ENCODE measurements at regions not wholly inside any gene's neighbourhood (a gene's known extent, or its start where the extent isn't known, plus 50 kb on each side); places are given as distances from the start of the nearest gene placed in this dataset.
"Not testable (repeated sequence)": the region's sequence is repeated elsewhere in the genome, so short reads cannot be mapped to it uniquely, and the experiment has no call there.

GRCh38 chr7:34235101-34235500, 329.8 kb downstream of the BMPER start:
- H3K4me1 ChIP-seq (ENCODE audit: insufficient read depth, low read length); H3K4me3 ChIP-seq (ENCODE audit: low read depth in 1 of 2, low read length in 2 of 2); H3K9ac ChIP-seq (ENCODE audit: low read length); H3K27ac ChIP-seq (ENCODE audit: low read depth, low read length); H3K9me3 ChIP-seq (ENCODE audit: low read length); H3K36me3 ChIP-seq (ENCODE audit: insufficient read depth, low read length); H3K27me3 ChIP-seq (ENCODE audit: control insufficient read depth in 1 of 2, insufficient read depth in 2 of 2, low read length in 2 of 2): not testable (repeated sequence)

- Histone ChIP-seq H3K9me3 (ENCODE audit: low read length) (no peaks in the 10 kb centered on the region), H3K36me3 (ENCODE audit: insufficient read depth, low read length) (no peaks in the 10 kb centered on the region), H3K27ac (ENCODE audit: low read depth, low read length) (no peak overlapping the region), H3K9ac (ENCODE audit: low read length) (no peak overlapping the region), H3K4me1 (ENCODE audit: insufficient read depth, low read length) (no peaks in the 10 kb centered on the region), H3K4me3 (ENCODE audit: low read depth in 1 of 2, low read length in 2 of 2) (no peak overlapping the region), H3K27me3 (ENCODE audit: control insufficient read depth in 1 of 2, insufficient read depth in 2 of 2, low read length in 2 of 2) (no peaks in the 10 kb centered on the region)
These were observed 330.7 kb downstream of the BMPER start for GRCh38 chr7:34236057-34236456.

GRCh38 chr7:34236839-34237492, 331.6 kb downstream of the BMPER start:
- no peaks in the 10 kb centered on the region for H3K36me3 ChIP-seq (ENCODE audit: insufficient read depth, low read length)
- H3K27ac ChIP-seq (ENCODE audit: low read depth, low read length), result no peak overlapping the region

GRCh38 chr7:34237493-34237849, 332.1 kb downstream of the BMPER start:
- Histone ChIP-seq H3K9ac (ENCODE audit: low read length) (no peak overlapping the region), H3K27me3 (ENCODE audit: control insufficient read depth in 1 of 2, insufficient read depth in 2 of 2, low read length in 2 of 2) (no peaks in the 10 kb centered on the region), H3K9me3 (ENCODE audit: low read length) (no peaks in the 10 kb centered on the region), H3K4me1 (ENCODE audit: insufficient read depth, low read length) (no peaks in the 10 kb centered on the region), H3K36me3 (ENCODE audit: insufficient read depth, low read length) (no peaks in the 10 kb centered on the region), H3K4me3 (ENCODE audit: low read depth in 1 of 2, low read length in 2 of 2) (no peak overlapping the region), H3K27ac (ENCODE audit: low read depth, low read length) (no peak overlapping the region)

More at GRCh38 chr7:34236839-34237492, 331.6 kb downstream of the BMPER start:
- no peaks in the 10 kb centered on the region for H3K27me3 ChIP-seq (ENCODE audit: control insufficient read depth in 1 of 2, insufficient read depth in 2 of 2, low read length in 2 of 2)
- no peaks in the 10 kb centered on the region for H3K4me1 ChIP-seq (ENCODE audit: insufficient read depth, low read length)
- no peak overlapping the region for H3K9ac ChIP-seq (ENCODE audit: low read length)
- no peaks in the 10 kb centered on the region for H3K9me3 ChIP-seq (ENCODE audit: low read length)
- no peak overlapping the region for H3K4me3 ChIP-seq (ENCODE audit: low read depth in 1 of 2, low read length in 2 of 2)

- no peaks in the 10 kb centered on the region for H3K36me3 ChIP-seq (ENCODE audit: insufficient read depth, low read length)
- no peak overlapping the region for H3K27ac ChIP-seq (ENCODE audit: low read depth, low read length)
- no peaks in the 10 kb centered on the region for H3K9me3 ChIP-seq (ENCODE audit: low read length)
- no peaks in the 10 kb centered on the region for H3K27me3 ChIP-seq (ENCODE audit: control insufficient read depth in 1 of 2, insufficient read depth in 2 of 2, low read length in 2 of 2)
- no peak overlapping the region for H3K4me3 ChIP-seq (ENCODE audit: low read depth in 1 of 2, low read length in 2 of 2)
- H3K4me1 ChIP-seq (ENCODE audit: insufficient read depth, low read length), result no peaks in the 10 kb centered on the region
- H3K9ac ChIP-seq (ENCODE audit: low read length), result no peak overlapping the region
These were observed 335.1 kb downstream of the BMPER start for GRCh38 chr7:34240417-34240816.

GRCh38 chr7:34242391-34242790, 337.1 kb downstream of the BMPER start:
- H3K9ac ChIP-seq (ENCODE audit: low read length), result no peak overlapping the region

GRCh38 chr7:34245246-34245645, 339.9 kb downstream of the BMPER start:
- Histone ChIP-seq H3K9ac (ENCODE audit: low read length) (no peak overlapping the region), H3K4me1 (ENCODE audit: insufficient read depth, low read length) (no peaks in the 10 kb centered on the region), H3K27ac (ENCODE audit: low read depth, low read length) (no peak overlapping the region), H3K27me3 (ENCODE audit: control insufficient read depth in 1 of 2, insufficient read depth in 2 of 2, low read length in 2 of 2) (no peaks in the 10 kb centered on the region), H3K36me3 (ENCODE audit: insufficient read depth, low read length) (no peaks in the 10 kb centered on the region), H3K9me3 (ENCODE audit: low read length) (no peaks in the 10 kb centered on the region), H3K4me3 (ENCODE audit: low read depth in 1 of 2, low read length in 2 of 2) (no peak overlapping the region)

More at GRCh38 chr7:34242391-34242790, 337.1 kb downstream of the BMPER start:
- Histone ChIP-seq H3K36me3 (ENCODE audit: insufficient read depth, low read length) (no peaks in the 10 kb centered on the region), H3K27me3 (ENCODE audit: control insufficient read depth in 1 of 2, insufficient read depth in 2 of 2, low read length in 2 of 2) (no peaks in the 10 kb centered on the region), H3K27ac (ENCODE audit: low read depth, low read length) (no peak overlapping the region), H3K4me1 (ENCODE audit: insufficient read depth, low read length) (no peaks in the 10 kb centered on the region), H3K9me3 (ENCODE audit: low read length) (no peaks in the 10 kb centered on the region), H3K4me3 (ENCODE audit: low read depth in 1 of 2, low read length in 2 of 2) (no peak overlapping the region)

- H3K36me3 ChIP-seq (ENCODE audit: insufficient read depth, low read length), result no peaks in the 10 kb centered on the region
- no peak overlapping the region for H3K27ac ChIP-seq (ENCODE audit: low read depth, low read length)
- no peak overlapping the region for H3K4me3 ChIP-seq (ENCODE audit: low read depth in 1 of 2, low read length in 2 of 2)
- H3K9me3 ChIP-seq (ENCODE audit: low read length), result no peaks in the 10 kb centered on the region
- no peaks in the 10 kb centered on the region for H3K27me3 ChIP-seq (ENCODE audit: control insufficient read depth in 1 of 2, insufficient read depth in 2 of 2, low read length in 2 of 2)
- no peaks in the 10 kb centered on the region for H3K4me1 ChIP-seq (ENCODE audit: insufficient read depth, low read length)
- no peak overlapping the region for H3K9ac ChIP-seq (ENCODE audit: low read length)
These were observed 342.1 kb downstream of the BMPER start for GRCh38 chr7:34247468-34247867.

- H3K4me1 ChIP-seq (ENCODE audit: insufficient read depth, low read length), result no peaks in the 10 kb centered on the region
- no peak overlapping the region for H3K4me3 ChIP-seq (ENCODE audit: low read depth in 1 of 2, low read length in 2 of 2)
- no peaks in the 10 kb centered on the region for H3K36me3 ChIP-seq (ENCODE audit: insufficient read depth, low read length)
- H3K9me3 ChIP-seq (ENCODE audit: low read length), result no peaks in the 10 kb centered on the region
- no peaks in the 10 kb centered on the region for H3K27me3 ChIP-seq (ENCODE audit: control insufficient read depth in 1 of 2, insufficient read depth in 2 of 2, low read length in 2 of 2)
- H3K9ac ChIP-seq (ENCODE audit: low read length), result no peak overlapping the region
- H3K27ac ChIP-seq (ENCODE audit: low read depth, low read length), result no peak overlapping the region
These were observed 343.9 kb downstream of the BMPER start for GRCh38 chr7:34249192-34249591.

- no peak overlapping the region for H3K27ac ChIP-seq (ENCODE audit: low read depth, low read length)
- no peaks in the 10 kb centered on the region for H3K36me3 ChIP-seq (ENCODE audit: insufficient read depth, low read length)
- no peaks in the 10 kb centered on the region for H3K9me3 ChIP-seq (ENCODE audit: low read length)
- no peaks in the 10 kb centered on the region for H3K4me1 ChIP-seq (ENCODE audit: insufficient read depth, low read length)
- H3K27me3 ChIP-seq (ENCODE audit: control insufficient read depth in 1 of 2, insufficient read depth in 2 of 2, low read length in 2 of 2), result no peaks in the 10 kb centered on the region
- H3K4me3 ChIP-seq (ENCODE audit: low read depth in 1 of 2, low read length in 2 of 2), result no peak overlapping the region
- no peak overlapping the region for H3K9ac ChIP-seq (ENCODE audit: low read length)
These were observed 354.9 kb downstream of the BMPER start for GRCh38 chr7:34260279-34260678.

- H3K9ac ChIP-seq (ENCODE audit: low read length), result no peak overlapping the region
These were observed 357.8 kb downstream of the BMPER start for GRCh38 chr7:34263168-34263567.

GRCh38 chr7:34269084-34269483, 363.7 kb downstream of the BMPER start:
- Histone ChIP-seq H3K4me1 (ENCODE audit: insufficient read depth, low read length) (no peaks in the 10 kb centered on the region), H3K9ac (ENCODE audit: low read length) (no peak overlapping the region), H3K27me3 (ENCODE audit: control insufficient read depth in 1 of 2, insufficient read depth in 2 of 2, low read length in 2 of 2) (no peaks in the 10 kb centered on the region), H3K36me3 (ENCODE audit: insufficient read depth, low read length) (no peaks in the 10 kb centered on the region), H3K4me3 (ENCODE audit: low read depth in 1 of 2, low read length in 2 of 2) (no peak overlapping the region), H3K9me3 (ENCODE audit: low read length) (no peaks in the 10 kb centered on the region), H3K27ac (ENCODE audit: low read depth, low read length) (no peak overlapping the region)

More at GRCh38 chr7:34263168-34263567, 357.8 kb downstream of the BMPER start:
- no peak overlapping the region for H3K27ac ChIP-seq (ENCODE audit: low read depth, low read length)
- H3K4me1 ChIP-seq (ENCODE audit: insufficient read depth, low read length), result no peaks in the 10 kb centered on the region
- H3K27me3 ChIP-seq (ENCODE audit: control insufficient read depth in 1 of 2, insufficient read depth in 2 of 2, low read length in 2 of 2), result no peaks in the 10 kb centered on the region
- H3K9me3 ChIP-seq (ENCODE audit: low read length), result no peaks in the 10 kb centered on the region
- H3K36me3 ChIP-seq (ENCODE audit: insufficient read depth, low read length), result no peaks in the 10 kb centered on the region
- no peak overlapping the region for H3K4me3 ChIP-seq (ENCODE audit: low read depth in 1 of 2, low read length in 2 of 2)
